ENCODE measurements at regions not wholly inside any gene's neighbourhood (a gene's known extent, or its start where the extent isn't known, plus 50 kb on each side); places are given as distances from the start of the nearest gene placed in this dataset.

DNA sequence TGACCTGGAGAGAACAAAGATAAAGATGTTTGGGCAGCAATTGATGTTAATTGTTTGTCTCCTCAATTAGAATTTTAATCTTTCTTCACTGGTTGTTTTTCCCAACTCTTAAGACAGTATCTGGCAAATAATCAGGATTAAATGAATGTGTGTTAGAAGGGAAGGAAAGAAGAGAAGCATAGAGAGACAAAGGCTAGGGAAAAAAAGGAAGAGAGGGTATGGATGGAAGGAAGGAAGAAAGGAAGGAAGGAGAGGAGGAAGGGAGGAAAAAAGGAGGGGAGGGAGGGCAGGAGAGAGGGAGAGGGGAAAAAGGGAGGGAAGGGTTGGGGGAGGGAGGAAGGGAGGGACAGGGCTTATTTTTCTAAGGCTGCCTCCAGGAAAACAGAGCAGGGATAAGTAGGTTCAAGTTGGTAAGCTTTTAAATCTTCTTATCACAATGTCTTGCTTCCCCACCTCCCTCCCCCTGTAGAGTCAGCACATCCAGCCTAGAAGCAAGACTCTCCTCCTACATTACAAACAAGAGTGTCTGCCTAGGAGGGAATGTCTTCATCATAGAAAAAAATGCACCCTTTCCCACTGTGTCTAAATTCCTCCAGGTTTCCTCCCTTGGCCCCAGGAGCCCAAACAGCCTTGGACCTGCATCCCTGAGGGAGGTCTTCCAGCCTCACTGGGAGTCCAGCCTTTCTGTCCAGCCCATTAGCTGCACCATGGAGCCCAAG, 447.8 kb upstream of the JARID2 start (continued):
- TF ChIP-seq ZNF157 (tag by site-specific recombination; IDR thresholded peaks at IDR 0.05) (no peak), ZNF366 (tag by site-specific recombination; conservative IDR thresholded peaks at IDR 0.05) (peak; percentile 72), KLF17 (tag by site-specific recombination; IDR thresholded peaks at IDR 0.05) (peak; percentile 56; the same call in 1 of the 2 replicates), ZBTB20 (tag by site-specific recombination; IDR thresholded peaks at IDR 0.05) (no peak), WT1 (tag by site-specific recombination; IDR thresholded peaks at IDR 0.05) (peak; percentile 97), ZNF433 (tag by site-specific recombination; IDR thresholded peaks at IDR 0.05; ENCODE audit: low read depth) (no peak)
- TF ChIP-seq, protein P1, sequence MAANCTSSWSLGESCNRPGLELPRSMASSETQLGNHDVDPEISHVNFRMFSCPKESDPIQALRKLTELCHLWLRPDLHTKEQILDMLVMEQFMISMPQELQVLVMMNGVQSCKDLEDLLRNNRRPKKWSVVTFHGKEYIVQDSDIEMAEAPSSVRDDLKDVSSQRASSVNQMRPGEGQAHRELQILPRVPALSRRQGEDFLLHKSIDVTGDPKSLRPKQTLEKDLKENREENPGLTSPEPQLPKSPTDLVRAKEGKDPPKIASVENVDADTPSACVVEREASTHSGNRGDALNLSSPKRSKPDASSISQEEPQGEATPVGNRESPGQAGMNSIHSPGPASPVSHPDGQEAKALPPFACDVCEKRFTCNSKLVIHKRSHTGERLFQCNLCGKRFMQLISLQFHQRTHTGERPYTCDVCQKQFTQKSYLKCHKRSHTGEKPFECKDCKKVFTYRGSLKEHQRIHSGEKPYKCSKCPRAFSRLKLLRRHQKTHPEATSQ (tag by site-specific recombination; IDR thresholded peaks at IDR 0.05), result no peak

GRCh38 chr6:14798594-14798982, 447.3 kb upstream of the JARID2 start:
- Histone ChIP-seq H3K36me3 (ENCODE audit: control insufficient read depth in 2 of 2, insufficient read depth in 1 of 2, low read length in 2 of 2) (no peaks in the 10 kb centered on the region), H3K4me1 (ENCODE audit: control insufficient read depth, insufficient read depth, low read length) (peaks cover 10% of the 10 kb centered on the region; the same call in 1 of the 2 replicates), H3K4me3 (ENCODE audit: low read depth, low read length) (no peak overlapping the region), H3K9me3 (ENCODE audit: control insufficient read depth, insufficient read depth, low read depth, low read length) (no peaks in the 10 kb centered on the region), H3K27ac (ENCODE audit: extremely low read depth, low read depth, low read length) (no peak overlapping the region; the same call in 1 of the 2 replicates)
- CTCF ChIA-PET, result interaction anchor here (1.1 kb wide), 1 partner anchor 588 kb away, joined by 3 read pairs; no protein-coding TSS in a partner anchor
- POLR2A ChIA-PET, result no interaction called here
- TF ChIP-seq ZSCAN23 (tag by site-specific recombination; IDR thresholded peaks at IDR 0.05), result no peak
- peak; percentile 95 for TF ChIP-seq SCRT2 (tag by site-specific recombination; IDR thresholded peaks at IDR 0.05)
- TF ChIP-seq ZNF610 (tag by site-specific recombination; IDR thresholded peaks at IDR 0.05; ENCODE audit: borderline replicate concordance), result no peak
- no peak for TF ChIP-seq ELK4 (IDR thresholded peaks at IDR 0.05; ENCODE audit: borderline replicate concordance, low read depth, low read length)
- no peak for TF ChIP-seq ZNF626 (tag by site-specific recombination; IDR thresholded peaks at IDR 0.05)
- TF ChIP-seq ZNF10 (tag by site-specific recombination; IDR thresholded peaks at IDR 0.05), result no peak
- TF ChIP-seq ZIC2 (tag by site-specific recombination; IDR thresholded peaks at IDR 0.05), result no peak
- TF ChIP-seq KLF1 (tag by site-specific recombination; IDR thresholded peaks at IDR 0.05), result no peak
- TF ChIP-seq SETDB1 (IDR thresholded peaks at IDR 0.05; ENCODE audit: insufficient read length, low read length), result no peak
- no peak for TF ChIP-seq ZBTB8A (tag by site-specific recombination; IDR thresholded peaks at IDR 0.05)
- TF ChIP-seq ZNF416 (tag by site-specific recombination; IDR thresholded peaks at IDR 0.05), result no peak
- peak; percentile 74; the same call in 1 of the 2 replicates for TF ChIP-seq SCRT1 (tag by site-specific recombination; IDR thresholded peaks at IDR 0.05; ENCODE audit: borderline replicate concordance)
- TF ChIP-seq ZNF18 (tag by site-specific recombination; IDR thresholded peaks at IDR 0.05), result no peak
